Sigmoid colon (tissue), 4 donors: ENCODE measurements at regions not wholly inside any gene's neighbourhood (a gene's known extent, or its start where the extent isn't known, plus 50 kb on each side); places are given as distances from the start of the nearest gene placed in this dataset.

Source experiments
- EP300 ChIP-seq, 4 donors: sonication (generic); formaldehyde crosslinking; IDR thresholded peaks; one replicate each; pipeline ENCODE4 v1.6.1; 2017; ENCODE audit warnings: antibody characterized with exemption in 4 of 4
- POLR2A ChIP-seq, 2 donors: fragments of 450-650 bp; IDR thresholded peaks; one replicate each; pipeline ENCODE4 v1.6.1; 2016; ENCODE audit warnings: antibody characterized with exemption in 2 of 2, mild to moderate bottlenecking in 2 of 2, moderate library complexity in 2 of 2
- POLR2AphosphoS5 ChIP-seq, 4 donors: sonication (generic); formaldehyde crosslinking; IDR thresholded peaks; one replicate each; pipeline ENCODE4 v1.6.1; 2017; ENCODE audit warnings: antibody characterized with exemption in 4 of 4
- TF ChIP-seq, protein P1 (sequence below), 4 experiments: fragments of 450-650 bp in 3 of 4; fragments of 200-600 bp in 1 of 4; IDR thresholded peaks; one replicate each; pipeline ENCODE4 v1.5.1; 2016 to 2019; ENCODE audit warnings: antibody characterized with exemption in 4 of 4, mild to moderate bottlenecking in 3 of 4, moderate library complexity in 2 of 4

GRCh38 chrX:7711167-7711566 is 131.8 kb upstream of the VCX start:
- TF ChIP-seq, protein P1, sequence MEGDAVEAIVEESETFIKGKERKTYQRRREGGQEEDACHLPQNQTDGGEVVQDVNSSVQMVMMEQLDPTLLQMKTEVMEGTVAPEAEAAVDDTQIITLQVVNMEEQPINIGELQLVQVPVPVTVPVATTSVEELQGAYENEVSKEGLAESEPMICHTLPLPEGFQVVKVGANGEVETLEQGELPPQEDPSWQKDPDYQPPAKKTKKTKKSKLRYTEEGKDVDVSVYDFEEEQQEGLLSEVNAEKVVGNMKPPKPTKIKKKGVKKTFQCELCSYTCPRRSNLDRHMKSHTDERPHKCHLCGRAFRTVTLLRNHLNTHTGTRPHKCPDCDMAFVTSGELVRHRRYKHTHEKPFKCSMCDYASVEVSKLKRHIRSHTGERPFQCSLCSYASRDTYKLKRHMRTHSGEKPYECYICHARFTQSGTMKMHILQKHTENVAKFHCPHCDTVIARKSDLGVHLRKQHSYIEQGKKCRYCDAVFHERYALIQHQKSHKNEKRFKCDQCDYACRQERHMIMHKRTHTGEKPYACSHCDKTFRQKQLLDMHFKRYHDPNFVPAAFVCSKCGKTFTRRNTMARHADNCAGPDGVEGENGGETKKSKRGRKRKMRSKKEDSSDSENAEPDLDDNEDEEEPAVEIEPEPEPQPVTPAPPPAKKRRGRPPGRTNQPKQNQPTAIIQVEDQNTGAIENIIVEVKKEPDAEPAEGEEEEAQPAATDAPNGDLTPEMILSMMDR (IDR thresholded peaks at IDR 0.05), result no peak
- TF ChIP-seq POLR2A (IDR thresholded peaks at IDR 0.05) (no peak), EP300 (IDR thresholded peaks at IDR 0.05) (no peak), POLR2AphosphoS5 (IDR thresholded peaks at IDR 0.05) (no peak)
